Uterus (tissue), 3 donors: ENCODE measurements at regions not wholly inside any gene's neighbourhood (a gene's known extent, or its start where the extent isn't known, plus 50 kb on each side); places are given as distances from the start of the nearest gene placed in this dataset.

Experiments used
- DNase-seq, 2 donors: peaks; one replicate each; pipeline ENCODE4 v3.0.0-alpha.2; 2019 to 2020
- H3K27ac ChIP-seq, 2 donors: fragments of 200-600 bp; sonication (generic); 1 replicate in 1 of 2; 2 replicates in 1 of 2; pipeline ENCODE4 v1.5.1; 2016 to 2018
- H3K27me3 ChIP-seq, 2 donors: fragments of 200-600 bp; sonication (generic); one replicate each; pipeline ENCODE4 v1.5.1; 2018 to 2019; ENCODE audit warnings: control low read depth in 1 of 2
- H3K36me3 ChIP-seq, 2 donors: fragments of 200-600 bp; sonication (generic); one replicate each; pipeline ENCODE4 v1.5.1; 2019; ENCODE audit warnings: control low read depth in 1 of 2
- H3K4me1 ChIP-seq, 2 donors: fragments of 200-600 bp; sonication (generic); one replicate each; pipeline ENCODE4 v1.5.1; 2018 to 2019; ENCODE audit warnings: control low read depth in 1 of 2
- H3K4me3 ChIP-seq, 2 donors: fragments of 200-600 bp; sonication (generic); 1 replicate in 1 of 2; 2 replicates in 1 of 2; pipeline ENCODE4 v1.5.1; 2018 to 2019; ENCODE audit warnings: mild to moderate bottlenecking in 1 of 2
- H3K9me3 ChIP-seq, 2 donors: fragments of 200-600 bp; sonication (generic); one replicate each; pipeline ENCODE4 v1.5.1; 2019; ENCODE audit warnings: control low read depth in 1 of 2
- POLR2A ChIP-seq, 2 donors: fragments of 450-650 bp; IDR thresholded peaks; one replicate each; pipeline ENCODE4 v1.6.1; 2016; ENCODE audit warnings: antibody characterized with exemption in 2 of 2, mild to moderate bottlenecking in 1 of 2, moderate library complexity in 1 of 2
- intact Hi-C: fragments of 100-400 bp; cut with DNase I; formaldehyde crosslinking; loops from one replicate; pipeline ENCODE4 v1.15.1; 2023; ENCODE audit warnings: low total_unique reads
- TF ChIP-seq, protein P1 (sequence below), 4 experiments: fragments of 200-600 bp in 2 of 4; fragments of 450-650 bp in 2 of 4; sonication (generic) in 2 of 4; IDR thresholded peaks; one replicate each; pipeline ENCODE4 v1.5.1; 2016 to 2019; ENCODE audit warnings: antibody characterized with exemption in 4 of 4, mild to moderate bottlenecking in 2 of 4, moderate library complexity in 1 of 4
- donor health status: DM: yes; HTN: yes; CAD: no.

DNA sequence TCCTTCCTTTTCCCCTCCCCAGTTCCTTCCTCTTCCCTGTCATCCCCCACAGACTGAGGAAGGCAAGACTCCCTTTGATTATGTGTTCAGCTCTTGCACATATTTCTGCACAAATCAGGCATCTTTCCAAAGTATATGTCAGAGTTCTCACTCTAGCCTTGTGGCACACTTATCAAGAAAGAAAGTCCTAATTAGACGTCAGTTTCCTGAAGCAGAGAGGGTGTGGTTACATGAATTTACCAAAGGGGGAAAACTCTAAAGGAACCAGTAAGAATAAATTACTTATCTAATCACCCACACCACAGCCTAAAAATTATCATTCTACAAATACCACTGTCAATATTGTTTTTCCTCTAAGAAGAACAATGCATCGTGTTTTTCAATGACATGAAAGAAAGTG lies 120.7 kb upstream of the GRIP1 start:
- intact Hi-C loops, result no loop called here
- no peaks in the 10 kb centered on the region for H3K27me3 ChIP-seq
- no peaks in the 10 kb centered on the region for H3K9me3 ChIP-seq
- DNase-seq, result no peak
- no peaks in the 10 kb centered on the region for H3K4me1 ChIP-seq
- H3K27ac ChIP-seq, result no peak overlapping the region
- no peaks in the 10 kb centered on the region for H3K36me3 ChIP-seq
- no peak overlapping the region for H3K4me3 ChIP-seq
- TF ChIP-seq, protein P1, sequence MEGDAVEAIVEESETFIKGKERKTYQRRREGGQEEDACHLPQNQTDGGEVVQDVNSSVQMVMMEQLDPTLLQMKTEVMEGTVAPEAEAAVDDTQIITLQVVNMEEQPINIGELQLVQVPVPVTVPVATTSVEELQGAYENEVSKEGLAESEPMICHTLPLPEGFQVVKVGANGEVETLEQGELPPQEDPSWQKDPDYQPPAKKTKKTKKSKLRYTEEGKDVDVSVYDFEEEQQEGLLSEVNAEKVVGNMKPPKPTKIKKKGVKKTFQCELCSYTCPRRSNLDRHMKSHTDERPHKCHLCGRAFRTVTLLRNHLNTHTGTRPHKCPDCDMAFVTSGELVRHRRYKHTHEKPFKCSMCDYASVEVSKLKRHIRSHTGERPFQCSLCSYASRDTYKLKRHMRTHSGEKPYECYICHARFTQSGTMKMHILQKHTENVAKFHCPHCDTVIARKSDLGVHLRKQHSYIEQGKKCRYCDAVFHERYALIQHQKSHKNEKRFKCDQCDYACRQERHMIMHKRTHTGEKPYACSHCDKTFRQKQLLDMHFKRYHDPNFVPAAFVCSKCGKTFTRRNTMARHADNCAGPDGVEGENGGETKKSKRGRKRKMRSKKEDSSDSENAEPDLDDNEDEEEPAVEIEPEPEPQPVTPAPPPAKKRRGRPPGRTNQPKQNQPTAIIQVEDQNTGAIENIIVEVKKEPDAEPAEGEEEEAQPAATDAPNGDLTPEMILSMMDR (IDR thresholded peaks at IDR 0.05), result no peak
- no peak for TF ChIP-seq POLR2A (IDR thresholded peaks at IDR 0.05)

GRCh38 chr12:66800046-66800445 lies 121.2 kb upstream of the GRIP1 start:
- DNase-seq, result no peak
- intact Hi-C loops, result no loop called here
- no peak overlapping the region for H3K27ac ChIP-seq
- no peaks in the 10 kb centered on the region for H3K9me3 ChIP-seq
- no peaks in the 10 kb centered on the region for H3K4me1 ChIP-seq
- no peak overlapping the region for H3K4me3 ChIP-seq
- TF ChIP-seq, protein P1 (IDR thresholded peaks at IDR 0.05), result no peak
- no peak for TF ChIP-seq POLR2A (IDR thresholded peaks at IDR 0.05)
- no peaks in the 10 kb centered on the region for H3K27me3 ChIP-seq
- no peaks in the 10 kb centered on the region for H3K36me3 ChIP-seq

- H3K9me3 ChIP-seq, result no peaks in the 10 kb centered on the region
- H3K4me3 ChIP-seq, result no peak overlapping the region
- no peak overlapping the region for H3K27ac ChIP-seq
- DNase-seq, result no peak
- no peaks in the 10 kb centered on the region for H3K4me1 ChIP-seq
- H3K27me3 ChIP-seq, result no peaks in the 10 kb centered on the region
- TF ChIP-seq, protein P1 (IDR thresholded peaks at IDR 0.05), result no peak
- no peak for TF ChIP-seq POLR2A (IDR thresholded peaks at IDR 0.05)
- intact Hi-C loops, result no loop called here
- H3K36me3 ChIP-seq, result no peaks in the 10 kb centered on the region
These were observed 125.1 kb upstream of the GRIP1 start for GRCh38 chr12:66803930-66804329.

- DNase-seq, result no peak
- intact Hi-C loops, result no loop called here
- TF ChIP-seq, protein P1 (IDR thresholded peaks at IDR 0.05), result no peak
- no peak for TF ChIP-seq POLR2A (IDR thresholded peaks at IDR 0.05)
- H3K4me1 ChIP-seq, result no peaks in the 10 kb centered on the region
- no peaks in the 10 kb centered on the region for H3K9me3 ChIP-seq
- no peak overlapping the region for H3K27ac ChIP-seq
- no peak overlapping the region for H3K4me3 ChIP-seq
- no peaks in the 10 kb centered on the region for H3K36me3 ChIP-seq
- no peaks in the 10 kb centered on the region for H3K27me3 ChIP-seq
These were observed 125.7 kb upstream of the GRIP1 start for GRCh38 chr12:66804563-66804974.

GRCh38 chr12:66808606-66809005 lies 129.7 kb upstream of the GRIP1 start:
- TF ChIP-seq, protein P1 (IDR thresholded peaks at IDR 0.05), result no peak
- TF ChIP-seq POLR2A (IDR thresholded peaks at IDR 0.05), result no peak
- H3K36me3 ChIP-seq, result no peaks in the 10 kb centered on the region
- H3K27me3 ChIP-seq, result no peaks in the 10 kb centered on the region
- DNase-seq, result no peak
- intact Hi-C loops, result no loop called here
- no peaks in the 10 kb centered on the region for H3K9me3 ChIP-seq
- H3K4me3 ChIP-seq, result no peak overlapping the region
- H3K27ac ChIP-seq, result no peak overlapping the region
- no peaks in the 10 kb centered on the region for H3K4me1 ChIP-seq
